GM12878 (cell line): ENCODE measurements at regions not wholly inside any gene's neighbourhood (a gene's known extent, or its start where the extent isn't known, plus 50 kb on each side); places are given as distances from the start of the nearest gene placed in this dataset.

Experiments used
- ATAC-seq: fragments of 200-7000 bp; cut with Tn5 transposase; 3 replicates; pipeline ENCODE4 v1.9.1; 2020; ENCODE audit warnings: mild to moderate bottlenecking, moderate library complexity
- BruUV-seq: library from RNA; stranded (reverse); fragments of 400-500 nt; replicated peaks from 2 replicates; lab custom pipeline; 2021; lab: Mats Ljungman, UMichigan
- CTCF ChIA-PET: fragments of 300-600 bp; sonication (Branson Sonifier 250); formaldehyde crosslinking; extraction: SDS; loops from one replicate; lab custom pipeline; 2021; ENCODE audit warnings: inconsistent platforms; lab: Yijun Ruan, JAX
- POLR2A ChIA-PET: fragments of 350-600 bp; formaldehyde crosslinking; extraction: SDS; loops from one replicate; lab custom pipeline; 2021; ENCODE audit warnings: inconsistent platforms; lab: Charles Lee
- RAD21 ChIA-PET: fragments of 300-600 bp; sonication (Branson Sonifier 250); formaldehyde crosslinking; loops from one replicate; lab custom pipeline; 2023; ENCODE audit warnings: antibody characterized with exemption; ENCODE audit not compliant: unreplicated experiment; lab: Charles Lee
- SMC1A ChIA-PET: fragments of 300-600 bp; sonication (Branson Sonifier 250); formaldehyde crosslinking; loops from one replicate; lab custom pipeline; 2023; ENCODE audit not compliant: unreplicated experiment, uncharacterized antibody; lab: Charles Lee
- DNase-seq: peaks from one replicate; pipeline ENCODE4 v3.0.0-alpha.2; 2011; ENCODE audit warnings: low read depth, low spot score
- FAIRE-seq: peaks from 3 replicates; lab custom pipeline; 2011; peaks lifted over from hg19 to GRCh38; lab: Jason Lieb, UNC
- H2AFZ ChIP-seq: 2 replicates; pipeline ENCODE4 v1.6.0; 2011; ENCODE audit warnings: low read depth, low read length, control low read depth; ENCODE audit not compliant: control insufficient read depth
- H3K27ac ChIP-seq: 2 replicates; pipeline ENCODE4 v1.5.1; 2011; ENCODE audit warnings: control low read depth; ENCODE audit not compliant: control insufficient read depth, insufficient read depth
- H3K27me3 ChIP-seq, 2 experiments: replicated peaks in 1 of 2; 2 replicates each; pipeline versions ENCODE4 v1.6.0 to v1.6.1; 2011; ENCODE audit warnings: low read length in 1 of 2; ENCODE audit not compliant: control insufficient read depth in 2 of 2, insufficient read depth in 2 of 2
- H3K36me3 ChIP-seq, 2 experiments: 2 replicates each; pipeline ENCODE4 v1.5.1; 2011; ENCODE audit warnings: low read length in 1 of 2; ENCODE audit not compliant: control insufficient read depth in 2 of 2, insufficient read depth in 2 of 2
- H3K4me1 ChIP-seq: 2 replicates; pipeline ENCODE4 v1.6.1; 2011; ENCODE audit warnings: mild to moderate bottlenecking, low read length, moderate library complexity, mixed read lengths; ENCODE audit not compliant: control insufficient read depth, insufficient read depth
- H3K4me2 ChIP-seq: 2 replicates; pipeline ENCODE4 v1.6.0; 2011; ENCODE audit warnings: control low read depth; ENCODE audit not compliant: control insufficient read depth, insufficient read depth
- H3K4me3 ChIP-seq: fragments of 200-600 bp; sonication (generic); 2 replicates; pipeline ENCODE4 v1.5.1; 2016
- H3K79me2 ChIP-seq: 2 replicates; pipeline ENCODE4 v1.6.0; 2011; ENCODE audit warnings: low read length; ENCODE audit not compliant: control insufficient read depth, insufficient read depth
- H3K9ac ChIP-seq: 2 replicates; pipeline ENCODE4 v1.8.0; 2011; ENCODE audit warnings: low read length, control low read depth, mixed read lengths; ENCODE audit not compliant: control insufficient read depth, insufficient read depth
- H3K9me3 ChIP-seq: replicated peaks from 3 replicates; pipeline ENCODE4 v1.5.1; 2011; ENCODE audit warnings: mild to moderate bottlenecking, low read length; ENCODE audit not compliant: control insufficient read depth, insufficient read depth
- H4K20me1 ChIP-seq: 2 replicates; pipeline ENCODE4 v1.6.0; 2011; ENCODE audit not compliant: control insufficient read depth, insufficient read depth
- IRF4 ChIP-seq: IDR thresholded peaks from 2 replicates; pipeline ENCODE4 v1.6.1; 2011; ENCODE audit warnings: low read depth, low read length
- SMARCA5 ChIP-seq: fragments of 450-650 bp; IDR thresholded peaks from 2 replicates; pipeline ENCODE4 v1.6.1; 2017; ENCODE audit warnings: mild to moderate bottlenecking
- ZBED1 ChIP-seq: IDR thresholded peaks from 2 replicates; pipeline ENCODE4 v1.6.1; 2016; ENCODE audit warnings: borderline replicate concordance
- ZNF274 ChIP-seq: IDR thresholded peaks from one replicate; pipeline ENCODE4 v1.8.0; 2011; ENCODE audit not compliant: insufficient read length, insufficient read depth
- ZZZ3 ChIP-seq: IDR thresholded peaks from 2 replicates; pipeline ENCODE4 v1.6.1; 2011; ENCODE audit warnings: low read depth; ENCODE audit not compliant: control insufficient read depth, insufficient read length
- in situ Hi-C: fragments of 300-500 bp; cut with MboI; formaldehyde crosslinking; loops from 9 replicates; pipeline ENCODE4 v1.14.3; 2018; ENCODE audit warnings: mixed read lengths
- intact Hi-C: fragments of 100-400 bp; cut with micrococcal nuclease; formaldehyde crosslinking; loops from one replicate; pipeline ENCODE4 v1.14.2; 2022; ENCODE audit not compliant: unreplicated experiment

GRCh38 chr9:86604741-86605140 lies 250.5 kb upstream of the TUT7 start:
- Histone ChIP-seq H3K27ac (no peak overlapping the region), H2AFZ (no peak overlapping the region), H3K9me3 (no peaks in the 10 kb centered on the region), H4K20me1 (no peaks in the 10 kb centered on the region), H3K9ac (no peak overlapping the region), H3K79me2 (no peaks in the 10 kb centered on the region), H3K4me1 (no peaks in the 10 kb centered on the region), H3K36me3 (no peaks in the 10 kb centered on the region), H3K27me3 (no peaks in the 10 kb centered on the region; a peak in 1 of 4 replicates), H3K4me2 (no peak overlapping the region), H3K4me3 (no peak overlapping the region)
- in situ Hi-C loops, result no loop called here
- ChIA-PET RAD21 (no interaction called here), SMC1A (no interaction called here), POLR2A (no interaction called here), CTCF (interaction anchor here (1.1 kb wide), 1 partner anchor 10 kb away, joined by 4 read pairs; no protein-coding TSS in a partner anchor)
- FAIRE-seq (no peak), DNase-seq (no peak), ATAC-seq (no peak)
- TF ChIP-seq ZBED1, result no peak
- intact Hi-C loops, result no loop called here
- BruUV-seq, result no TSS peak

- no peak overlapping the region for H2AFZ ChIP-seq
- ATAC-seq (no peak), DNase-seq (no peak)
- BruUV-seq, result no TSS peak
- H3K79me2 ChIP-seq, result no peaks in the 10 kb centered on the region
- H4K20me1 ChIP-seq, result no peaks in the 10 kb centered on the region
- H3K4me2 ChIP-seq, result no peak overlapping the region
- no peak overlapping the region for H3K9ac ChIP-seq
- intact Hi-C loops (no loop called here), in situ Hi-C loops (no loop called here)
- H3K27ac ChIP-seq, result no peak overlapping the region
- SMC1A ChIA-PET, result no interaction called here
- no peaks in the 10 kb centered on the region for H3K9me3 ChIP-seq
- RAD21 ChIA-PET, result no interaction called here
- no peaks in the 10 kb centered on the region for H3K36me3 ChIP-seq
- H3K4me1 ChIP-seq, result no peaks in the 10 kb centered on the region
- no peak overlapping the region for H3K4me3 ChIP-seq
- POLR2A ChIA-PET, result no interaction called here
- CTCF ChIA-PET, result interaction anchor here (1.3 kb wide), 1 partner anchor 114 kb away, joined by 3 read pairs; no protein-coding TSS in a partner anchor
- no peaks in the 10 kb centered on the region; a peak in 1 of 4 replicates for H3K27me3 ChIP-seq
- TF ChIP-seq ZNF274, result no peak
- no peak for TF ChIP-seq ZZZ3
- no peak for TF ChIP-seq IRF4
- TF ChIP-seq SMARCA5, result no peak
- TF ChIP-seq, all 136 proteins: peak for 0
- FAIRE-seq, result no peak
Observed at GRCh38 chr9:86602715-86603114, 248.5 kb upstream of the TUT7 start.
